IMR-90 (cell line): ENCODE measurements at regions not wholly inside any gene's neighbourhood (a gene's known extent, or its start where the extent isn't known, plus 50 kb on each side); places are given as distances from the start of the nearest gene placed in this dataset.

Experiments used
- CEBPB ChIP-seq: IDR thresholded peaks from 2 replicates; pipeline ENCODE4 v1.6.1; 2012; ENCODE audit warnings: low read depth, low read length, improper control_type of control experiment
- CHD1 ChIP-seq: IDR thresholded peaks from 2 replicates; pipeline ENCODE4 v1.6.1; 2012; ENCODE audit warnings: low read depth, low read length, improper control_type of control experiment
- CTCF ChIP-seq: conservative IDR thresholded peaks from 2 replicates; pipeline ENCODE4 v1.5.1; 2012; ENCODE audit warnings: mild to moderate bottlenecking, low read depth, low read length, improper control_type of control experiment
- MXI1 ChIP-seq: IDR thresholded peaks from 2 replicates; pipeline ENCODE4 v1.6.1; 2012; ENCODE audit warnings: low read depth, mild to moderate bottlenecking, low read length, moderate library complexity, borderline replicate concordance
- NFE2L2 ChIP-seq: fragments of 150-350 bp; IDR thresholded peaks from 2 replicates; pipeline ENCODE4 v1.6.1; 2016; ENCODE audit warnings: low read depth, mild to moderate bottlenecking, low read length
- POLR2A ChIP-seq: IDR thresholded peaks from 2 replicates; pipeline ENCODE4 v1.6.1; 2012; ENCODE audit warnings: mild to moderate bottlenecking, low read depth, low read length
- RAD21 ChIP-seq: IDR thresholded peaks from 2 replicates; pipeline ENCODE4 v1.6.1; 2012; ENCODE audit warnings: low read length, improper control_type of control experiment
- RFX5 ChIP-seq: IDR thresholded peaks from 2 replicates; pipeline ENCODE4 v1.8.0; 2012; ENCODE audit warnings: low read depth, mild to moderate bottlenecking, low read length, moderate library complexity
- SMC3 ChIP-seq: fragments of 150-350 bp; IDR thresholded peaks from 2 replicates; pipeline ENCODE4 v1.6.1; 2016; ENCODE audit warnings: low read depth, mild to moderate bottlenecking, antibody characterized with exemption, low read length, moderate library complexity
- USF2 ChIP-seq: fragments of 150-350 bp; IDR thresholded peaks from 2 replicates; pipeline ENCODE4 v1.6.1; 2017; ENCODE audit warnings: mild to moderate bottlenecking, antibody characterized with exemption, low read length, low read depth

- no peak for TF ChIP-seq CTCF
- TF ChIP-seq CEBPB: no peak
- no peak for TF ChIP-seq MXI1
- TF ChIP-seq USF2: no peak
- no peak for TF ChIP-seq CHD1
- no peak for TF ChIP-seq SMC3
- no peak for TF ChIP-seq POLR2A
- no peak for TF ChIP-seq NFE2L2
- no peak for TF ChIP-seq RAD21
- no peak for TF ChIP-seq RFX5
These were observed 179.6 kb upstream of the PTCHD4 start for GRCh38 chr6:48290595-48290994.
